TTC549 (cell line): ENCODE measurements at regions not wholly inside any gene's neighbourhood (a gene's known extent, or its start where the extent isn't known, plus 50 kb on each side); places are given as distances from the start of the nearest gene placed in this dataset.

ENCODE experiments used
- FAIRE-seq: peaks from 2 replicates; lab custom pipeline; 2012; peaks lifted over from hg19 to GRCh38; lab: Jason Lieb, UNC

- FAIRE-seq = no peak
Measured at GRCh38 chrX:42946544-42947194, 168.7 kb upstream of the PPP1R2C start.

- FAIRE-seq = no peak
Measured at GRCh38 chrX:42948723-42949657, 171.0 kb upstream of the PPP1R2C start.

GRCh38 chrX:42951747-42952146 is 173.8 kb upstream of the PPP1R2C start:
- FAIRE-seq = no peak

GRCh38 chrX:42952621-42953020 is 174.7 kb upstream of the PPP1R2C start:
- FAIRE-seq = no peak

DNA sequence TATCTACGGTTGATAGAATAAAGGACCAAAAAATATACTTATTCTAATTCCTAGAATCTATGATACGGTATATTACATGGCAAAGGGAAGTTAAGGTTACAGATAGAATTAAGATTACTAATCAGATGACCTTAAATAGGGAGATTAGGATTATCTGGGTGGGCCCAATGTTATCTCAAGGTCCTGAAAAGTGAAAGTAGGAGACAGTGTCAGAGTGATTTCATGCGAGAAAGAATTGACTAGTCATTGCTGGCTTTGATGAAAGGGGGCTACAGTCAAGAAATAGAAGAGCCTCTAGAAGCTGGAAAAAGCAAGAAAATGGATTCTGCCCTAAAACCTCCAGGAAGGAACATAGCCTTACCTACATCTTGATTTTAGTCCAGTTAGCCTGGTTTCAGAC is 176.9 kb upstream of the PPP1R2C start:
- no peak for FAIRE-seq

- FAIRE-seq = no peak
Measured at GRCh38 chrX:42955349-42955748, 177.4 kb upstream of the PPP1R2C start.

GRCh38 chrX:42967681-42968300 is 189.8 kb upstream of the PPP1R2C start:
- no peak for FAIRE-seq

DNA sequence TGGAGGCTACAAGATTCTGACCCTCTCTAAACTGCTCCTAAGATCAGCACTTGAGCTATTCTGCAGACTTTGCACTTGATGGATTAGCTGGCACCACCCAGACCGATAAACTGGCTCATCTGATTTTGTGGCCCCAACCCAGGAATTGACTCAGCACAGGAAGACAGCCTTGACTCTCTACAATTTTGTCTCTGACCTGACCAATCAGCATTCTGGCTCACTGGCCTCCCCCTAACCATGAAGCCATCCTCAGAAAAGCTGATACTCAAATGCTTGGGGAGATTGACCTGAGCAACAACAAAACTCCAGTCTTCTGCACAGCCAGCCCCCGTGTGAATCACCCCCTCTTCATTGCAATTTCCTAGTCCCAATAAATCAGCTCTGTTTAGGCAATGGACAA is 195.4 kb upstream of the PPP1R2C start:
- no peak for FAIRE-seq

DNA sequence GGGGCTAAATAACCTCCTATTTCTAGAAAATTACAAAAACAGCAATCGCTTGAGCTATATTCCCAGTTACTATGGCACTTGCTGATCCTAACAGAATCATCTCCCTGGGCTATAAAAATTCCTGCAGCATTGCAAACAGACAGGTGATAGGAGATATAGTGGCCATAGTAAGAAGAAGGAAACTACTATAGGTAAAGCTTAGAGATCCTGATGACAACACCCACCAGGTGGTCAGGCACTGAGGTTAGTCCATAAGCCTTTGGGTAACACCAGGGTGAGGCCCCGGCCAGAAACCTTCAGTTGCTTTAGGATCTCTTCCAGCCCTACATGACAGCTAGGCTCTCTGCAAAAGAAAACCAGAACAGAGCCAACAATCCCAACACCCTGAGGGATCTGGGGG is 197.9 kb upstream of the PPP1R2C start:
- FAIRE-seq = no peak

- FAIRE-seq = no peak
Measured at GRCh38 chrX:42976746-42977366, 198.9 kb upstream of the PPP1R2C start.

DNA sequence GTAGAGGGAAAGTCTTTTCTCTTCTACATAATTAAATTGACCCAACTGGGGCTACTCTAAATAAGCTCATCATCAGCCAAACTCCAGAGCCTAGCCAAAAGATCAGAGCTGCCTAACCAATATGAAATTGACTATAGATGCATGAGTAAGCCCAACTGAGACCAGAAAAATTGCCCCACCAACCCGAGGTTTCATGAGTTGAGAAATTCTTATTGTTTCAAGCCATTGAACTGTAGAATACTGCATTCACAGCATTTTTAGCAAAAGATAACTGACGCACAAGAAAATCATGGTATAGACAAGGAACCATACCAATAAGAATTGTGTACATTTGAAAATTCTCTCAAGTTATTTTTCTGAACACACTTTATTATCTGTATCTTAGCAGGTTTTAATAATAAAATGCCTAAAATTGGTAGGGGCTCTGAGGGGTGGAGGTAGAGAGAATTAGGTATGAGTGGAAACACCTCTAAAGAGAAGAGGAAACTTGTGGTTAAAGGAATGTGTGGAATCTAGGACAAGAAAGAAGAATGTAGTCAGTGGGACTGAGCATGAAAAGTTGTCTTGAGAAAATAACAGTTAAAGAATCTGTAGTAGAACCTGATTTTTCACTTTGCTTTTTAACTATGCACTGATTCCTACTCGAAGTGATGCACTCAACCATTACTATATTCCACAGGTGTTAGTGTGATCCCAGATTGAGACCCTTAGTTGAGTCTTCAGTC is 200.9 kb upstream of the PPP1R2C start:
- FAIRE-seq = no peak

DNA sequence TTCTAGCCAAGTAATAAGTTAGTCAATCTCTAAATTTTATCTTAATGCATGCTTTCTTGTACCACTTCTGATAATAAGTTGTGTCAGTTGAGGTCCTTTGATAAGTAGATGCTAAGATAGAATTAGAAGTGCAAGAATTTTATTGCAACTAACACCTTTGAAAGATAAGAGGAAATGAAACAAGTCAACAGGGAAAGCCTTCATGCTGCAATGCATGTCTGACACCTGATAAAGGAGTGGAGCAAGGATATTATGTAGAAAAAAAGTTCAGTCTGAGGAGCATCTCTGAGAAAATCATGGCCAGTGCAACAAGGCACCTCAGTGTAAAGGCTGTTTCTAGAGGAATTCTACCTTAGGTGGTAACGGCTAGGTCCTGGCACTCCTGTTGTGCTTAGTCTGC is 210.7 kb upstream of the PPP1R2C start:
- no peak for FAIRE-seq

GRCh38 chrX:42992199-42992943 is 214.4 kb upstream of the PPP1R2C start:
- FAIRE-seq = no peak

DNA sequence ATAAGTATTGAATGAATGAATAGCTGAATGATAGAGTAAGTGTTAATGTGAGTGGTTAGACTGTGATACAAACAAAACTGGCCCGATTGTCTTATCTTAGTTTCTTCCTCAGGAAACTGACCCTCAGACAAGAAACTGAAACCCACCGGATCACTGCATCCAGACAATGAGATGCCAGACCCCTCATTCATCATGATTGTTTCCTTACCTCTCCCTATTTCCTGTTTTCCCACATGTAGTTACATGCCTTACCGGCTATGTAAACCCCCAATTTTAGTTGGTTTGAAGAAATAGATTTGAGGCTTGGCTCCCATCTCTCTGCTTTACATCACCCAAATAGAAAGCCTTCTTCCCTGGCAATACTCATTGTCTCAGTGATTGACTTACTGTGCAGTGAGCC is 218.9 kb upstream of the PPP1R2C start:
- no peak for FAIRE-seq

DNA sequence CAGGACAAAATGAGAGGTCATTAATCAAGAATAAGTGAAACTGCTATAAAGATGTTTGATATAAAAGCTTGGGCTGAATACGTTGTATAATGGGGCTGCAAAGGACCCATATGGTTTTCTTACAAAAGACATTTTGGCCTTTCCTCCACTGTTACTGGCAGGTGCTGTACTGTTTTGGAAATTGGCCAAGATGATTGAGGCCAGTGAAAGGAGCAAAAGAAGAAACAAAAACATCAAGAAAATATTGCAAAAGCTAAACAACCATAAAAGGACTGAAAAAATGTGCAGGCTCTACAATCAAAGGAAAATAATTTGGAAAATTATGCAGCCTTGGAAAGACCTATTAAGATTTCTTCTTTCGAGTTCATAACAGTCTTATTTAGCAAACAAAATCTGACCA is 222.2 kb upstream of the PPP1R2C start:
- no peak for FAIRE-seq

GRCh38 chrX:43002526-43003203 is 224.7 kb upstream of the PPP1R2C start:
- FAIRE-seq = no peak

GRCh38 chrX:43003204-43003565 is 225.2 kb upstream of the PPP1R2C start:
- FAIRE-seq = no peak

- FAIRE-seq = no peak
Measured at GRCh38 chrX:43003939-43004338, 226.0 kb upstream of the PPP1R2C start.

DNA sequence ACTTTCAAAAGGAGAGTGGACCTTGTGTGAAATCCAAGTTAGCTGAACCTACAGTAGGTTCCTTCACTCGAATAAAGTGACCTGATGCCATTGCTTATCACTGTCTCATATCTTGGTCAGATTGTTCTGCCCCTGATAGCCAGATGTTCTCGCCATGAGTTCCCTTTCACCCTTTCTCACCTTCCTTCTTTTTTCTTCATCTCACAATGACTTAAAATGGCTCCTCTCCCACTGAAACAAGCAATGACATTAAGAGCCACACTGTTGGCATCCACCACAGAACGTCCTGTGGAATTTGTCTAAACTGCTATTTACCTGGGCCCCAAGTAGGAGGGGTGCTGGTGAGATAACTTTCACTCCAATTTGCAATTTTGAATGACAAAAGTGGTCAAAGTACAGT is 227.6 kb upstream of the PPP1R2C start:
- no peak for FAIRE-seq

DNA sequence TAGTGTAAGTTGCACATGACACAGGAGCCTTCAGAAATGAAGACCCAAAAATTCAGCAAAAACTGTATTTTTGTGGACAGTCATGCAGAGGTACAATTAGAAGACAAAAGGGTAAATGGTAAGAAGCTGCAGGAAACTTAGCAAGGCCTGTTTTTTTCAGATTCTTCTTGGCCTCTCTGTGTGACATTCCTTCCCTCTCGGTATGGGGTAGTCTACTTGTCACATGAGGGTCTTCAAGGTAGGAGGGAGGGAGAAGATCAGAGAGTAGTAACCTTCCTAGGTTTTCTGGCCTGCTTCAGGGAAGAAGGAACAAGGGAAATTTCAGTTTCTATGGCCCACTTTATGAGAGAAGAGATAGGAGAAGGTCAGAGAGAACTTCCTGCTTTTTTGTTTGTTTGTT is 230.4 kb upstream of the PPP1R2C start:
- no peak for FAIRE-seq

DNA sequence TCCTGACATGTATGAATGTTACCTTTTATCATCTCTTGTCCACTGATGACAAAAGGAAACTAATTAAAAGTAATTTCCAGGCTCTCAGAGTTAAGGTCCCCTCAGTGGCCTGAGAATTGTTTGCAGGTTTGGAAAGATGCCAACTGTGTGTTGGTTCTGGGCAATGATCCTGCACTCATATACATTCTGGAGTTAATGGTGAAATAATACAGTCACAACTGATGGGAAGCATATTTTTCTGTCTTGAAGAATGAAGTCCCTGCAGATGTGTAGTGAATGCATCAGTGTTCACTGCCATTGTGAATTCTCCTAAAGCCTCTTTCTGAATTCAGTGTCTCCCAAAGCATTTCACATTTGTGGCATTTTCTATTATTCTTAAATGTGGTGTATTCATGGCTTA is 238.1 kb upstream of the PPP1R2C start:
- FAIRE-seq = no peak
